Liver (tissue), 7 donors: ENCODE measurements at regions not wholly inside any gene's neighbourhood (a gene's known extent, or its start where the extent isn't known, plus 50 kb on each side); places are given as distances from the start of the nearest gene placed in this dataset.

Experiments
- DNase-seq: peaks from one replicate; pipeline ENCODE4 v3.0.0-alpha.2; 2017; ENCODE audit warnings: low spot score
- H3K27ac ChIP-seq, 2 donors: one replicate each; pipeline ENCODE4 v1.7.0; 2013; ENCODE audit warnings: inconsistent platforms in 2 of 2, low read length in 2 of 2, control low read depth in 1 of 2, low read depth in 1 of 2, mild to moderate bottlenecking in 1 of 2
- H3K27me3 ChIP-seq, 4 donors: one replicate each; pipeline versions ENCODE4 v1.6.1 to v1.7.0; 2013; ENCODE audit warnings: low read length in 3 of 4, inconsistent platforms in 1 of 4, mild to moderate bottlenecking in 1 of 4, moderate library complexity in 1 of 4; ENCODE audit not compliant: control insufficient read depth in 4 of 4, insufficient read depth in 4 of 4
- H3K36me3 ChIP-seq, 4 donors: one replicate each; pipeline versions ENCODE4 v1.6.1 to v1.7.0; 2013; ENCODE audit warnings: low read length in 3 of 4, mild to moderate bottlenecking in 3 of 4, low read depth in 1 of 4, moderate library complexity in 1 of 4; ENCODE audit not compliant: control insufficient read depth in 4 of 4, insufficient read depth in 3 of 4
- H3K4me1 ChIP-seq, 4 donors: one replicate each; pipeline versions ENCODE4 v1.6.1 to v1.7.0; 2013; ENCODE audit warnings: low read length in 3 of 4, mild to moderate bottlenecking in 3 of 4, moderate library complexity in 1 of 4; ENCODE audit not compliant: control insufficient read depth in 4 of 4, insufficient read depth in 4 of 4
- H3K4me3 ChIP-seq, 3 donors: one replicate each; pipeline versions ENCODE4 v1.6.1 to v1.7.0; 2013; ENCODE audit warnings: low read length in 3 of 3, control low read depth in 1 of 3, low read depth in 1 of 3, mild to moderate bottlenecking in 1 of 3
- H3K9ac ChIP-seq, 2 donors: one replicate each; pipeline ENCODE4 v1.7.0; 2013; ENCODE audit warnings: low read length in 2 of 2, mild to moderate bottlenecking in 2 of 2, moderate library complexity in 2 of 2, control low read depth in 1 of 2, low read depth in 1 of 2
- H3K9me3 ChIP-seq, 4 donors: one replicate each; pipeline versions ENCODE4 v1.6.1 to v1.7.0; 2013; ENCODE audit warnings: low read length in 3 of 4; ENCODE audit not compliant: control insufficient read depth in 4 of 4
- EGR1 ChIP-seq, 2 donors: IDR thresholded peaks; 2 replicates each; pipeline ENCODE4 v1.6.1; 2016 to 2018; ENCODE audit warnings: antibody characterized with exemption in 2 of 2, low read depth in 2 of 2
- FOXA2 ChIP-seq: IDR thresholded peaks from 2 replicates; pipeline ENCODE4 v1.6.1; 2016; ENCODE audit warnings: antibody characterized with exemption
- GABPA ChIP-seq, 2 donors: IDR thresholded peaks in 1 of 2; conservative IDR thresholded peaks in 1 of 2; 2 replicates each; pipeline ENCODE4 v1.6.1; 2016; ENCODE audit warnings: antibody characterized with exemption in 2 of 2, mild to moderate bottlenecking in 1 of 2, moderate library complexity in 1 of 2
- HNF4A ChIP-seq, 2 donors: conservative IDR thresholded peaks; 2 replicates each; pipeline ENCODE4 v1.6.1; 2016; ENCODE audit warnings: antibody characterized with exemption in 2 of 2, mild to moderate bottlenecking in 2 of 2
- HNF4G ChIP-seq: IDR thresholded peaks from 2 replicates; pipeline ENCODE4 v1.6.1; 2016; ENCODE audit warnings: antibody characterized with exemption
- JUND ChIP-seq, 2 donors: IDR thresholded peaks; 2 replicates each; pipeline ENCODE4 v1.6.1; 2016; ENCODE audit warnings: antibody characterized with exemption in 2 of 2
- NR2F2 ChIP-seq: IDR thresholded peaks from 2 replicates; pipeline ENCODE4 v1.6.1; 2016; ENCODE audit warnings: antibody characterized with exemption
- RAD21 ChIP-seq, 2 donors: IDR thresholded peaks; 2 replicates each; pipeline ENCODE4 v1.6.1; 2016; ENCODE audit warnings: antibody characterized with exemption in 2 of 2, mild to moderate bottlenecking in 2 of 2
- RXRA ChIP-seq, 2 donors: IDR thresholded peaks; 2 replicates each; pipeline ENCODE4 v1.6.1; 2017 to 2018; ENCODE audit warnings: antibody characterized with exemption in 2 of 2, mild to moderate bottlenecking in 1 of 2
- SP1 ChIP-seq: IDR thresholded peaks from 2 replicates; pipeline ENCODE4 v1.6.1; 2018; ENCODE audit warnings: antibody characterized with exemption, mild to moderate bottlenecking
- TAF1 ChIP-seq: conservative IDR thresholded peaks from 2 replicates; pipeline ENCODE4 v1.6.1; 2016; ENCODE audit warnings: antibody characterized with exemption, mild to moderate bottlenecking
- YY1 ChIP-seq: IDR thresholded peaks from 2 replicates; pipeline ENCODE4 v1.6.1; 2016; ENCODE audit warnings: antibody characterized with exemption, mild to moderate bottlenecking
- WGBS: extraction: QIAGEN DNeasy Blood & Tissue Kit; methylation state at CpG from one replicate; pipeline ENCODE4 v1.1.7; 2013; 5-methylcytosine and 5-hydroxymethylcytosine counted together
- TF ChIP-seq, protein P1 (sequence below): IDR thresholded peaks from 2 replicates; pipeline ENCODE4 v1.6.1; 2016; ENCODE audit warnings: antibody characterized with exemption
- TF ChIP-seq, protein P2 (sequence below): IDR thresholded peaks from 2 replicates; pipeline ENCODE4 v1.6.1; 2016; ENCODE audit warnings: antibody characterized with exemption, mild to moderate bottlenecking
- TF ChIP-seq, protein P3 (sequence below): IDR thresholded peaks from 2 replicates; pipeline ENCODE4 v1.6.1; 2016; ENCODE audit warnings: antibody characterized with exemption
- TF ChIP-seq, protein P4 (sequence below): IDR thresholded peaks from 2 replicates; pipeline ENCODE4 v1.6.1; 2016; ENCODE audit warnings: antibody characterized with exemption
- donor health status: healthy.
- donor health status: healthy.
- donor health status: healthy.
- donor health status: healthy.

DNA sequence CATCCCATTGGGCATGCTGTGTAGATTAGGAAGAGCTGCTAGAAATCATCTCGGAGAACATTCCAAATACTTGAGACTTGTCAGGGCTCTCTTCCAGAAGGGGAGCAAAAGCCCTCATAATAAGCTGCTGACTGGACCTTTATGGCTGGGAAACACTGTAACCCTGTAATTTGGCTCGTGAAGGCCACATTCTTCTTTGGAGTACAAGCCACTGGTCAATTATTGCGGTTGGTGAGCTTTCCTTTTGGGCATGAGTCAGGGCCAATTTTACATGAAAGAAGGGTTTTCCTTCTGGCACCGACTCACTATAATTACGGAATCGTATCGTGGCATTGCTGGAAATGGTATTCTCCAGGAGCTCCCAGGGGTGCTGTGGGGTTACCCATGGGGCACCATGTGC lies 434.5 kb upstream of the RGMA start:
- Histone ChIP-seq H3K27ac (no peak overlapping the region), H3K4me1 (no peaks in the 10 kb centered on the region), H3K9me3 (no peaks in the 10 kb centered on the region), H3K27me3 (peaks cover 0 to 4% (median 0%) of the 10 kb centered on the region in 4 donors), H3K9ac (no peak overlapping the region), H3K36me3 (no peaks in the 10 kb centered on the region), H3K4me3 (no peak overlapping the region)
- DNase-seq = no peak
- WGBS = 79% methylated on average over 7 of the region's 7 CpGs
- TF ChIP-seq NR2F2 (no peak), YY1 (no peak), RXRA (IDR thresholded peaks at IDR 0.05) (no peak), HNF4G (no peak), JUND (IDR thresholded peaks at IDR 0.05) (no peak), HNF4A (conservative IDR thresholded peaks at IDR 0.05) (no peak), FOXA2 (no peak), SP1 (no peak), TAF1 (no peak)
- TF ChIP-seq, protein P1, sequence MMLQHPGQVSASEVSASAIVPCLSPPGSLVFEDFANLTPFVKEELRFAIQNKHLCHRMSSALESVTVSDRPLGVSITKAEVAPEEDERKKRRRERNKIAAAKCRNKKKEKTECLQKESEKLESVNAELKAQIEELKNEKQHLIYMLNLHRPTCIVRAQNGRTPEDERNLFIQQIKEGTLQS = no peak
- TF ChIP-seq, protein P2, sequence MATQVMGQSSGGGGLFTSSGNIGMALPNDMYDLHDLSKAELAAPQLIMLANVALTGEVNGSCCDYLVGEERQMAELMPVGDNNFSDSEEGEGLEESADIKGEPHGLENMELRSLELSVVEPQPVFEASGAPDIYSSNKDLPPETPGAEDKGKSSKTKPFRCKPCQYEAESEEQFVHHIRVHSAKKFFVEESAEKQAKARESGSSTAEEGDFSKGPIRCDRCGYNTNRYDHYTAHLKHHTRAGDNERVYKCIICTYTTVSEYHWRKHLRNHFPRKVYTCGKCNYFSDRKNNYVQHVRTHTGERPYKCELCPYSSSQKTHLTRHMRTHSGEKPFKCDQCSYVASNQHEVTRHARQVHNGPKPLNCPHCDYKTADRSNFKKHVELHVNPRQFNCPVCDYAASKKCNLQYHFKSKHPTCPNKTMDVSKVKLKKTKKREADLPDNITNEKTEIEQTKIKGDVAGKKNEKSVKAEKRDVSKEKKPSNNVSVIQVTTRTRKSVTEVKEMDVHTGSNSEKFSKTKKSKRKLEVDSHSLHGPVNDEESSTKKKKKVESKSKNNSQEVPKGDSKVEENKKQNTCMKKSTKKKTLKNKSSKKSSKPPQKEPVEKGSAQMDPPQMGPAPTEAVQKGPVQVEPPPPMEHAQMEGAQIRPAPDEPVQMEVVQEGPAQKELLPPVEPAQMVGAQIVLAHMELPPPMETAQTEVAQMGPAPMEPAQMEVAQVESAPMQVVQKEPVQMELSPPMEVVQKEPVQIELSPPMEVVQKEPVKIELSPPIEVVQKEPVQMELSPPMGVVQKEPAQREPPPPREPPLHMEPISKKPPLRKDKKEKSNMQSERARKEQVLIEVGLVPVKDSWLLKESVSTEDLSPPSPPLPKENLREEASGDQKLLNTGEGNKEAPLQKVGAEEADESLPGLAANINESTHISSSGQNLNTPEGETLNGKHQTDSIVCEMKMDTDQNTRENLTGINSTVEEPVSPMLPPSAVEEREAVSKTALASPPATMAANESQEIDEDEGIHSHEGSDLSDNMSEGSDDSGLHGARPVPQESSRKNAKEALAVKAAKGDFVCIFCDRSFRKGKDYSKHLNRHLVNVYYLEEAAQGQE = no peak
- TF ChIP-seq, protein P3, sequence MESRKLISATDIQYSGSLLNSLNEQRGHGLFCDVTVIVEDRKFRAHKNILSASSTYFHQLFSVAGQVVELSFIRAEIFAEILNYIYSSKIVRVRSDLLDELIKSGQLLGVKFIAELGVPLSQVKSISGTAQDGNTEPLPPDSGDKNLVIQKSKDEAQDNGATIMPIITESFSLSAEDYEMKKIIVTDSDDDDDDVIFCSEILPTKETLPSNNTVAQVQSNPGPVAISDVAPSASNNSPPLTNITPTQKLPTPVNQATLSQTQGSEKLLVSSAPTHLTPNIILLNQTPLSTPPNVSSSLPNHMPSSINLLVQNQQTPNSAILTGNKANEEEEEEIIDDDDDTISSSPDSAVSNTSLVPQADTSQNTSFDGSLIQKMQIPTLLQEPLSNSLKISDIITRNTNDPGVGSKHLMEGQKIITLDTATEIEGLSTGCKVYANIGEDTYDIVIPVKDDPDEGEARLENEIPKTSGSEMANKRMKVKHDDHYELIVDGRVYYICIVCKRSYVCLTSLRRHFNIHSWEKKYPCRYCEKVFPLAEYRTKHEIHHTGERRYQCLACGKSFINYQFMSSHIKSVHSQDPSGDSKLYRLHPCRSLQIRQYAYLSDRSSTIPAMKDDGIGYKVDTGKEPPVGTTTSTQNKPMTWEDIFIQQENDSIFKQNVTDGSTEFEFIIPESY = no peak

DNA sequence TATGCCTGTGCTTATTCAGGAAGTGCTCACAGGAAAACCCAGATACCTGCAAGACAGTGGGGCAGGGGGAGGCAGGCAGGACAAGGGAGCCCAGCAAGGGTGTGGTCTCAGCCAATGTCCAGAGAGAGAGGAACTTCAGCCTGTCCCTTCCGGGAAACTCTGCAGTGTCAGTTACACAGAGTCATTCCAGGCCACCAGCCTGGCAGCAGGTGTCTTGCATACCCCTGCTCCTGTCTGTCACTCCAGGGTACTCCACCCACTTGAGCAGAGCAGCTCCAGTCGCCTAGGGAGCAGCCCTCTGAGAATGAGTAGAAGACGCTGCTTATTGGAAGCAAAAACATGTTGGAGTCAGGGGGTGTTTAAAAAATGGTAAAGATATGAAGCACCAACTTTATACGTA lies 431.2 kb upstream of the RGMA start:
- TF ChIP-seq, protein P4, sequence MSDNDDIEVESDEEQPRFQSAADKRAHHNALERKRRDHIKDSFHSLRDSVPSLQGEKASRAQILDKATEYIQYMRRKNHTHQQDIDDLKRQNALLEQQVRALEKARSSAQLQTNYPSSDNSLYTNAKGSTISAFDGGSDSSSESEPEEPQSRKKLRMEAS = no peak
- TF ChIP-seq, protein P1 = no peak
- TF ChIP-seq, protein P2 = no peak
- TF ChIP-seq FOXA2 = no peak
- no peak for TF ChIP-seq EGR1 (IDR thresholded peaks at IDR 0.05; ENCODE audit: low read depth in 2 of 2)
- no peak for TF ChIP-seq GABPA (IDR thresholded peaks at IDR 0.05 in 1 of 2, conservative IDR thresholded peaks at IDR 0.05 in 1 of 2)
- no peak for TF ChIP-seq RAD21 (IDR thresholded peaks at IDR 0.05)
- 50% methylated on average over 4 of the region's 4 CpGs for WGBS
- no peak overlapping the region for H3K27ac ChIP-seq

More for the DNA sequence above, 431.2 kb upstream of the RGMA start:
- DNase-seq = no peak
- Histone ChIP-seq H3K4me3 (no peak overlapping the region), H3K4me1 (no peaks in the 10 kb centered on the region), H3K27me3 (peaks cover 0 to 4% (median 0%) of the 10 kb centered on the region in 4 donors), H3K36me3 (no peaks in the 10 kb centered on the region), H3K9ac (no peak overlapping the region), H3K9me3 (no peaks in the 10 kb centered on the region)
